GM12873 (cell line): ENCODE measurements at regions not wholly inside any gene's neighbourhood (a gene's known extent, or its start where the extent isn't known, plus 50 kb on each side); places are given as distances from the start of the nearest gene placed in this dataset.

ENCODE experiments used
- CTCF ChIP-seq: IDR thresholded peaks from 2 replicates; pipeline ENCODE4 v1.5.1; 2012; ENCODE audit warnings: low read depth, mild to moderate bottlenecking, moderate library complexity, low read length, control low read depth; ENCODE audit not compliant: insufficient read depth; ENCODE audit errors: missing control alignments

- no peak for TF ChIP-seq CTCF
Observed at GRCh38 chr2:194954218-194954617, 702.8 kb upstream of the SLC39A10 start.

- TF ChIP-seq CTCF: no peak
Observed at GRCh38 chr2:194946826-194947225, 710.2 kb upstream of the SLC39A10 start.

- TF ChIP-seq CTCF: no peak
Observed at GRCh38 chr2:194938066-194938465, 719.0 kb upstream of the SLC39A10 start.

GRCh38 chr2:194927489-194927888 lies 729.5 kb upstream of the SLC39A10 start:
- TF ChIP-seq CTCF: no peak

GRCh38 chr2:194926873-194927272 lies 730.2 kb upstream of the SLC39A10 start:
- no peak for TF ChIP-seq CTCF

- no peak for TF ChIP-seq CTCF
Observed at GRCh38 chr2:194925742-194926141, 731.3 kb upstream of the SLC39A10 start.

- no peak for TF ChIP-seq CTCF
Observed at GRCh38 chr2:194917519-194917918, 739.5 kb upstream of the SLC39A10 start.

GRCh38 chr2:194915485-194915884 lies 741.5 kb upstream of the SLC39A10 start:
- no peak for TF ChIP-seq CTCF
